A549 (cell line): ENCODE measurements at regions not wholly inside any gene's neighbourhood (a gene's known extent, or its start where the extent isn't known, plus 50 kb on each side); places are given as distances from the start of the nearest gene placed in this dataset.

Source experiments
- CBX2 ChIP-seq: fragments of 200-600 bp; sonication (generic); IDR thresholded peaks from 2 replicates; pipeline ENCODE4 v1.6.1; 2016; ENCODE audit warnings: low read depth, mild to moderate bottlenecking, borderline replicate concordance
- CTCF ChIP-seq: fragments of >200 bp; sonication (Bioruptor Twin); formaldehyde crosslinking; IDR thresholded peaks from 3 replicates; pipeline ENCODE4 v1.5.1; 2016
- E2F6 ChIP-seq: IDR thresholded peaks from 2 replicates; pipeline ENCODE4 v1.6.1; 2012; ENCODE audit warnings: low read depth, borderline replicate concordance
- EP300 ChIP-seq, 2 experiments: fragments of >200 bp; sonication (Bioruptor Twin); formaldehyde crosslinking; IDR thresholded peaks; 2 replicates in 1 of 2; 3 replicates in 1 of 2; pipeline ENCODE4 v1.6.1; 2016 to 2017
- SMC3 ChIP-seq: fragments of >200 bp; sonication (Bioruptor Twin); formaldehyde crosslinking; IDR thresholded peaks from 3 replicates; pipeline ENCODE4 v1.6.1; 2018; ENCODE audit warnings: inconsistent platforms
- TF ChIP-seq, protein P1 (sequence below): IDR thresholded peaks from 2 replicates; pipeline ENCODE4 v1.6.1; 2012

GRCh38 chr21:16873596-16873995 is 639.2 kb upstream of the CXADR start:
- TF ChIP-seq EP300 (IDR thresholded peaks at IDR 0.05) (no peak), CBX2 (no peak), CTCF (no peak), SMC3 (no peak), E2F6 (no peak)
- TF ChIP-seq, protein P1, sequence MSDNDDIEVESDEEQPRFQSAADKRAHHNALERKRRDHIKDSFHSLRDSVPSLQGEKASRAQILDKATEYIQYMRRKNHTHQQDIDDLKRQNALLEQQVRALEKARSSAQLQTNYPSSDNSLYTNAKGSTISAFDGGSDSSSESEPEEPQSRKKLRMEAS = no peak
